B cell (primary cell): ENCODE measurements at regions not wholly inside any gene's neighbourhood (a gene's known extent, or its start where the extent isn't known, plus 50 kb on each side); places are given as distances from the start of the nearest gene placed in this dataset.
"Not testable (repeated sequence)": the region's sequence is repeated elsewhere in the genome, so short reads cannot be mapped to it uniquely, and the experiment has no call there.

Source experiments
- ATAC-seq: fragments of 200-7000 bp; cut with Tn5 transposase; one replicate; pipeline ENCODE4 v1.10.0; 2021; ENCODE audit warnings: low read depth, mild to moderate bottlenecking, moderate number of reproducible peaks, moderate library complexity
- CTCF ChIA-PET: fragments of 350-600 bp; sonication (Branson Sonifier 250); formaldehyde crosslinking; loops from one replicate; lab custom pipeline; 2021; ENCODE audit warnings: antibody characterized with exemption, inconsistent platforms; lab: Charles Lee
- POLR2A ChIA-PET: fragments of 350-600 bp; sonication (Branson Sonifier 250); formaldehyde crosslinking; loops from one replicate; lab custom pipeline; 2021; ENCODE audit warnings: antibody characterized with exemption; lab: Charles Lee
- DNase-seq: peaks from one replicate; pipeline ENCODE4 v3.0.0; 2013
- H2AFZ ChIP-seq: 2 replicates; pipeline ENCODE4 v1.6.1; 2012; ENCODE audit warnings: mild to moderate bottlenecking, low read depth, low read length; ENCODE audit not compliant: insufficient read depth, poor library complexity, severe bottlenecking
- H3K27ac ChIP-seq, 2 donors: 1 replicate in 1 of 2; 2 replicates in 1 of 2; pipeline ENCODE4 v1.5.1; 2012 to 2013; ENCODE audit warnings: low read length in 2 of 2, mild to moderate bottlenecking in 2 of 2, moderate library complexity in 1 of 2
- H3K27me3 ChIP-seq, 4 experiments: fragments of 200-600 bp in 1 of 4; sonication (generic) in 1 of 4; replicated peaks in 1 of 4; 1 replicate in 2 of 4; 2 replicates in 2 of 4; pipeline versions ENCODE4 v1.6.1 to v1.7.0; 2013 to 2016; ENCODE audit warnings: low read length in 3 of 4, mild to moderate bottlenecking in 2 of 4, mixed read lengths in 1 of 4, moderate library complexity in 1 of 4; ENCODE audit not compliant: insufficient read depth in 4 of 4, control insufficient read depth in 3 of 4; ENCODE audit errors: control extremely low read depth in 1 of 4
- H3K36me3 ChIP-seq, 2 experiments: replicated peaks in 1 of 2; 1 replicate in 1 of 2; 2 replicates in 1 of 2; pipeline versions ENCODE4 v1.6.1 to v1.7.1; 2013; ENCODE audit warnings: low read length in 1 of 2; ENCODE audit not compliant: insufficient read depth in 2 of 2, control insufficient read depth in 1 of 2; ENCODE audit errors: control extremely low read depth in 1 of 2, extremely low read depth in 1 of 2
- H3K4me1 ChIP-seq, 2 donors: fragments of 200-600 bp in 1 of 2; sonication (generic) in 1 of 2; 1 replicate in 1 of 2; 2 replicates in 1 of 2; pipeline versions ENCODE4 v1.5.1 to v1.6.1; 2013 to 2017; ENCODE audit warnings: low read length in 2 of 2; ENCODE audit not compliant: control insufficient read depth in 2 of 2, insufficient read depth in 2 of 2
- H3K4me2 ChIP-seq: replicated peaks from 2 replicates; pipeline ENCODE3; 2012; ENCODE audit warnings: mild to moderate bottlenecking, low read depth, low read length; ENCODE audit not compliant: poor library complexity, severe bottlenecking
- H3K4me3 ChIP-seq, 5 experiments: fragments of 200-600 bp in 1 of 5; sonication (generic) in 1 of 5; 1 replicate in 3 of 5; 2 replicates in 2 of 5; pipeline versions ENCODE4 v1.5.1 to v1.7.0; 2011 to 2016; ENCODE audit warnings: low read length in 4 of 5, mild to moderate bottlenecking in 4 of 5, low read depth in 2 of 5, control low read depth in 1 of 5, moderate library complexity in 1 of 5; ENCODE audit not compliant: insufficient read depth in 1 of 5; ENCODE audit errors: control extremely low read depth in 1 of 5, extremely low read depth in 1 of 5
- H3K79me2 ChIP-seq: fragments of 200-600 bp; sonication (generic); one replicate; pipeline ENCODE4 v1.6.0; 2016; ENCODE audit warnings: low read length; ENCODE audit not compliant: control insufficient read depth, insufficient read depth
- H3K9ac ChIP-seq: fragments of 200-600 bp; sonication (generic); 2 replicates; pipeline ENCODE4 v1.6.1; 2017; ENCODE audit warnings: mild to moderate bottlenecking, low read length, moderate library complexity
- H3K9me3 ChIP-seq, 3 donors: one replicate each; pipeline versions ENCODE4 v1.6.1 to v1.7.1; 2013; ENCODE audit warnings: low read length in 2 of 3; ENCODE audit not compliant: control insufficient read depth in 2 of 3, insufficient read depth in 1 of 3; ENCODE audit errors: control extremely low read depth in 1 of 3
- H4K20me1 ChIP-seq: 2 replicates; pipeline ENCODE4 v1.6.0; 2012; ENCODE audit warnings: mild to moderate bottlenecking, low read length; ENCODE audit not compliant: insufficient read depth, control insufficient read depth, poor library complexity, severe bottlenecking
- H3K27ac Mint-ChIP-seq: one replicate; pipeline ENCODE4 v1.8.0; 2021; ENCODE audit warnings: mixed read lengths
- H3K27me3 Mint-ChIP-seq: one replicate; pipeline ENCODE4 v1.8.0; 2021; ENCODE audit warnings: mixed read lengths
- H3K4me1 Mint-ChIP-seq: one replicate; pipeline ENCODE4 v1.8.0; 2021; ENCODE audit warnings: mixed read lengths
- H3K4me3 Mint-ChIP-seq: one replicate; pipeline ENCODE4 v1.8.0; 2021; ENCODE audit warnings: mixed read lengths
- H3K9me3 Mint-ChIP-seq: one replicate; pipeline ENCODE4 v1.8.0; 2022; ENCODE audit warnings: mixed read lengths; ENCODE audit not compliant: insufficient read depth
- CTCF ChIP-seq: fragments of 200-600 bp; IDR thresholded peaks from one replicate; pipeline ENCODE4 v1.8.0; 2022; ENCODE audit warnings: antibody characterized with exemption, mild to moderate bottlenecking
- EZH2 ChIP-seq: IDR thresholded peaks from 2 replicates; pipeline ENCODE4 v1.6.1; 2012; ENCODE audit warnings: borderline replicate concordance, low read depth, mild to moderate bottlenecking, moderate library complexity, low read length; ENCODE audit not compliant: insufficient read depth, poor library complexity, severe bottlenecking
- WGBS: methylation state at CpG from one replicate; pipeline ENCODE4 v1.1.5; 2013; ENCODE audit warnings: missing lambda C conversion rate; ENCODE audit not compliant: insufficient coverage; 5-methylcytosine and 5-hydroxymethylcytosine counted together
- intact Hi-C: fragments of 100-400 bp; cut with micrococcal nuclease; formaldehyde crosslinking; loops from one replicate; pipeline ENCODE4 v1.10.0; 2022

- Histone ChIP-seq H4K20me1 (no peaks in the 10 kb centered on the region), H3K36me3 (no peaks in the 10 kb centered on the region), H3K4me3 (no peak overlapping the region), H3K4me1 (no peaks in the 10 kb centered on the region), H3K9ac (no peak overlapping the region), H3K27me3 (no peaks in the 10 kb centered on the region), H3K27ac (no peak overlapping the region), H3K4me2 (no peak overlapping the region), H3K79me2 (no peaks in the 10 kb centered on the region), H2AFZ (no peak overlapping the region), H3K9me3 (no peaks in the 10 kb centered on the region)
- Mint-ChIP-seq H3K4me3 (no peak overlapping the region), H3K4me1 (no peaks in the 10 kb centered on the region), H3K27ac (no peak overlapping the region), H3K27me3 (no peaks in the 10 kb centered on the region), H3K9me3 (no peaks in the 10 kb centered on the region)
- ChIA-PET CTCF (no interaction called here), POLR2A (no interaction called here)
- WGBS, result no CpG with 5 or more reads among the region's 4 CpGs
- no peak for ATAC-seq
- no peak for TF ChIP-seq CTCF
- no peak for TF ChIP-seq EZH2
- DNase-seq, result no peak
- intact Hi-C loops, result no loop called here
These were observed 534.2 kb upstream of the ANO5 start for GRCh38 chr11:21658654-21659193.

GRCh38 chr11:21659377-21659776 is 533.5 kb upstream of the ANO5 start:
- H3K4me2 ChIP-seq, H3K27ac Mint-ChIP-seq, DNase-seq, intact Hi-C loops, CTCF ChIA-PET, H3K9me3 Mint-ChIP-seq, H3K9me3 ChIP-seq, H2AFZ ChIP-seq, H4K20me1 ChIP-seq, H3K36me3 ChIP-seq, H3K4me1 Mint-ChIP-seq, H3K27ac ChIP-seq, H3K79me2 ChIP-seq, H3K4me1 ChIP-seq, POLR2A ChIA-PET, H3K9ac ChIP-seq, ATAC-seq, H3K27me3 Mint-ChIP-seq, H3K4me3 Mint-ChIP-seq, H3K27me3 ChIP-seq, H3K4me3 ChIP-seq: not testable (repeated sequence)
- WGBS, result no CpG with 5 or more reads among the region's 2 CpGs
